BE2C (cell line): ENCODE measurements at regions not wholly inside any gene's neighbourhood (a gene's known extent, or its start where the extent isn't known, plus 50 kb on each side); places are given as distances from the start of the nearest gene placed in this dataset.

Experiments
- DNase-seq: peaks from one replicate; pipeline ENCODE4 v3.0.0-alpha.2; 2020
- H3K27me3 ChIP-seq: fragments of 250-450 bp; sonication (Bioruptor Pico); 2 replicates; pipeline ENCODE4 v1.5.1; 2020; ENCODE audit warnings: mild to moderate bottlenecking
- H3K36me3 ChIP-seq: fragments of 250-450 bp; sonication (Bioruptor Pico); 2 replicates; pipeline ENCODE4 v1.5.1; 2020; ENCODE audit warnings: mild to moderate bottlenecking
- H3K4me1 ChIP-seq: fragments of 250-450 bp; sonication (Bioruptor Pico); 2 replicates; pipeline ENCODE4 v1.5.1; 2020
- H3K4me3 ChIP-seq: 2 replicates; pipeline ENCODE4 v1.5.1; 2011; ENCODE audit warnings: low read depth, low read length
- H3K9me3 ChIP-seq: fragments of 250-450 bp; sonication (Bioruptor Pico); 2 replicates; pipeline ENCODE4 v1.5.1; 2020
- CTCF ChIP-seq: IDR thresholded peaks from 2 replicates; pipeline ENCODE4 v1.5.1; 2012; ENCODE audit warnings: mild to moderate bottlenecking, low read depth, low read length

GRCh38 chr11:13221722-13222121 is 55.9 kb upstream of the BMAL1 start:
- no peaks in the 10 kb centered on the region for H3K36me3 ChIP-seq
- H3K9me3 ChIP-seq = no peaks in the 10 kb centered on the region
- no peak overlapping the region for H3K4me3 ChIP-seq
- DNase-seq = no peak
- no peak for TF ChIP-seq CTCF
- H3K4me1 ChIP-seq = no peaks in the 10 kb centered on the region
- no peaks in the 10 kb centered on the region for H3K27me3 ChIP-seq

GRCh38 chr11:13222285-13222684 is 55.3 kb upstream of the BMAL1 start:
- Histone ChIP-seq H3K4me1 (no peaks in the 10 kb centered on the region), H3K9me3 (no peaks in the 10 kb centered on the region), H3K4me3 (no peak overlapping the region), H3K36me3 (no peaks in the 10 kb centered on the region), H3K27me3 (no peaks in the 10 kb centered on the region)
- no peak for TF ChIP-seq CTCF
- DNase-seq = no peak

- Histone ChIP-seq H3K9me3 (no peaks in the 10 kb centered on the region), H3K36me3 (no peaks in the 10 kb centered on the region), H3K4me3 (no peak overlapping the region), H3K4me1 (no peaks in the 10 kb centered on the region), H3K27me3 (no peaks in the 10 kb centered on the region)
- TF ChIP-seq CTCF = no peak
- no peak for DNase-seq
These were observed 54.5 kb upstream of the BMAL1 start for GRCh38 chr11:13223112-13223511.

- H3K36me3 ChIP-seq = no peaks in the 10 kb centered on the region
- no peaks in the 10 kb centered on the region for H3K27me3 ChIP-seq
- no peak overlapping the region for H3K4me3 ChIP-seq
- TF ChIP-seq CTCF = no peak
- H3K9me3 ChIP-seq = no peaks in the 10 kb centered on the region
- DNase-seq = no peak
- H3K4me1 ChIP-seq = no peaks in the 10 kb centered on the region
These were observed 53.3 kb upstream of the BMAL1 start for GRCh38 chr11:13224324-13224723.

- H3K36me3 ChIP-seq = no peaks in the 10 kb centered on the region
- no peaks in the 10 kb centered on the region for H3K9me3 ChIP-seq
- no peaks in the 10 kb centered on the region for H3K27me3 ChIP-seq
- DNase-seq = no peak
- H3K4me1 ChIP-seq = no peaks in the 10 kb centered on the region
- TF ChIP-seq CTCF = no peak
- H3K4me3 ChIP-seq = no peak overlapping the region
These were observed 52.3 kb upstream of the BMAL1 start for GRCh38 chr11:13225038-13226001.

GRCh38 chr11:13227676-13228255 is 49.8 kb upstream of the BMAL1 start:
- no peak for TF ChIP-seq CTCF
- no peak for DNase-seq

More at GRCh38 chr11:13227676-13228255, 49.8 kb upstream of the BMAL1 start:
- H3K9me3 ChIP-seq = no peaks in the 10 kb centered on the region
- H3K4me3 ChIP-seq = no peak overlapping the region
- H3K36me3 ChIP-seq = no peaks in the 10 kb centered on the region
- no peaks in the 10 kb centered on the region for H3K4me1 ChIP-seq
- no peaks in the 10 kb centered on the region for H3K27me3 ChIP-seq
